Mucosa of descending colon (tissue), 3 donors: ENCODE measurements at regions not wholly inside any gene's neighbourhood (a gene's known extent, or its start where the extent isn't known, plus 50 kb on each side); places are given as distances from the start of the nearest gene placed in this dataset.

ENCODE experiments used
- ATAC-seq: fragments of 200-7000 bp; cut with Tn5 transposase; one replicate; pipeline ENCODE4 v1.9.1; 2020; ENCODE audit warnings: mild to moderate bottlenecking, moderate library complexity
- DNase-seq, 3 donors: peaks; one replicate each; pipeline ENCODE4 v3.0.0-alpha.2; 2020
- H3K36me3 ChIP-seq: fragments of 200-600 bp; one replicate; pipeline ENCODE4 v1.8.0; 2021; ENCODE audit warnings: low read depth, mild to moderate bottlenecking
- H3K4me1 ChIP-seq: fragments of 200-600 bp; one replicate; pipeline ENCODE4 v1.8.0; 2021; ENCODE audit warnings: low read depth, mild to moderate bottlenecking
- H3K4me3 ChIP-seq: fragments of 200-600 bp; one replicate; pipeline ENCODE4 v1.8.0; 2021; ENCODE audit warnings: mild to moderate bottlenecking
- H3K9me3 ChIP-seq: fragments of 200-600 bp; one replicate; pipeline ENCODE4 v1.8.0; 2021; ENCODE audit warnings: mild to moderate bottlenecking
- CTCF ChIP-seq: fragments of 200-600 bp; IDR thresholded peaks from one replicate; pipeline ENCODE4 v1.8.0; 2022; ENCODE audit warnings: antibody characterized with exemption, mild to moderate bottlenecking
- intact Hi-C, 2 donors: fragments of 100-400 bp; cut with DNase I in 1 of 2; cut with micrococcal nuclease in 1 of 2; formaldehyde crosslinking; loops; one replicate each; pipeline versions ENCODE4 v1.11.0 to v1.11.1; 2022; cut with DNase I, micrococcal nuclease
- donor health status: DM: no; HTN: no; CAD: no; lungs with moderate emphysema.
- donor health status: DM: no; HTN: no; CAD: no.
- donor health status: DM: no; HTN: yes; CAD: no.

- intact Hi-C loops, result no loop called here
- no peaks in the 10 kb centered on the region for H3K36me3 ChIP-seq
- H3K4me1 ChIP-seq, result no peaks in the 10 kb centered on the region
- no peak overlapping the region for H3K4me3 ChIP-seq
- no peak for TF ChIP-seq CTCF
- DNase-seq (no peak), ATAC-seq (no peak)
- peaks cover 6% of the 10 kb centered on the region for H3K9me3 ChIP-seq
Measured at GRCh38 chr14:29197557-29197956, 431.0 kb downstream of the FOXG1 start.

GRCh38 chr14:29205658-29206057, 439.1 kb downstream of the FOXG1 start:
- no peak for TF ChIP-seq CTCF

GRCh38 chr14:29215853-29216252, 449.3 kb downstream of the FOXG1 start:
- no peaks in the 10 kb centered on the region for H3K4me1 ChIP-seq
- intact Hi-C loops, result no loop called here
- ATAC-seq (no peak), DNase-seq (no peak)
- no peak for TF ChIP-seq CTCF
- peaks cover 5% of the 10 kb centered on the region for H3K9me3 ChIP-seq
- no peaks in the 10 kb centered on the region for H3K36me3 ChIP-seq
- H3K4me3 ChIP-seq, result no peak overlapping the region

More at GRCh38 chr14:29205658-29206057, 439.1 kb downstream of the FOXG1 start:
- Histone ChIP-seq H3K36me3 (no peaks in the 10 kb centered on the region), H3K9me3 (peaks cover 2% of the 10 kb centered on the region), H3K4me1 (no peaks in the 10 kb centered on the region), H3K4me3 (no peak overlapping the region)
- DNase-seq (no peak), ATAC-seq (no peak)
- intact Hi-C loops, result no loop called here

GRCh38 chr14:29216268-29217232, 450.0 kb downstream of the FOXG1 start:
- DNase-seq (no peak), ATAC-seq (no peak)
- no peak for TF ChIP-seq CTCF
- Histone ChIP-seq H3K9me3 (peaks cover 5% of the 10 kb centered on the region), H3K4me1 (no peaks in the 10 kb centered on the region), H3K4me3 (no peak overlapping the region), H3K36me3 (no peaks in the 10 kb centered on the region)
- intact Hi-C loops, result no loop called here

GRCh38 chr14:29217813-29218450, 451.3 kb downstream of the FOXG1 start:
- no peak for ATAC-seq
- no peaks in the 10 kb centered on the region for H3K9me3 ChIP-seq
- no peaks in the 10 kb centered on the region for H3K36me3 ChIP-seq
- no peak overlapping the region for H3K4me3 ChIP-seq
- H3K4me1 ChIP-seq, result no peaks in the 10 kb centered on the region
- no peak for TF ChIP-seq CTCF
- DNase-seq, result no peak
- intact Hi-C loops, result no loop called here
